ENCODE measurements at regions not wholly inside any gene's neighbourhood (a gene's known extent, or its start where the extent isn't known, plus 50 kb on each side); places are given as distances from the start of the nearest gene placed in this dataset.

GRCh38 chr3:153287017-153287416, 125.0 kb downstream of the RAP2B start:
- 100% methylated on average over 1 of the region's 3 CpGs for WGBS (ENCODE audit: insufficient coverage)
- peak overlapping the region in 2 of 7 donors; percentile 9 to 10 for H3K27ac Mint-ChIP-seq
- H3K79me2 ChIP-seq (ENCODE audit: insufficient read depth, low read length), result no peaks in the 10 kb centered on the region
- TF ChIP-seq, protein P1, sequence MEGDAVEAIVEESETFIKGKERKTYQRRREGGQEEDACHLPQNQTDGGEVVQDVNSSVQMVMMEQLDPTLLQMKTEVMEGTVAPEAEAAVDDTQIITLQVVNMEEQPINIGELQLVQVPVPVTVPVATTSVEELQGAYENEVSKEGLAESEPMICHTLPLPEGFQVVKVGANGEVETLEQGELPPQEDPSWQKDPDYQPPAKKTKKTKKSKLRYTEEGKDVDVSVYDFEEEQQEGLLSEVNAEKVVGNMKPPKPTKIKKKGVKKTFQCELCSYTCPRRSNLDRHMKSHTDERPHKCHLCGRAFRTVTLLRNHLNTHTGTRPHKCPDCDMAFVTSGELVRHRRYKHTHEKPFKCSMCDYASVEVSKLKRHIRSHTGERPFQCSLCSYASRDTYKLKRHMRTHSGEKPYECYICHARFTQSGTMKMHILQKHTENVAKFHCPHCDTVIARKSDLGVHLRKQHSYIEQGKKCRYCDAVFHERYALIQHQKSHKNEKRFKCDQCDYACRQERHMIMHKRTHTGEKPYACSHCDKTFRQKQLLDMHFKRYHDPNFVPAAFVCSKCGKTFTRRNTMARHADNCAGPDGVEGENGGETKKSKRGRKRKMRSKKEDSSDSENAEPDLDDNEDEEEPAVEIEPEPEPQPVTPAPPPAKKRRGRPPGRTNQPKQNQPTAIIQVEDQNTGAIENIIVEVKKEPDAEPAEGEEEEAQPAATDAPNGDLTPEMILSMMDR (IDR thresholded peaks at IDR 0.05), result no peak
- DNase-seq, result no peak
- H3K36me3 ChIP-seq (replicated peaks in 1 of 2; ENCODE audit: control insufficient read depth in 1 of 2, insufficient read depth in 2 of 2, low read length in 2 of 2), result no peaks in the 10 kb centered on the region
- no peak overlapping the region for H3K9ac ChIP-seq (ENCODE audit: insufficient read depth, low read length, poor library complexity, severe bottlenecking)
- intact Hi-C loops (cut with micrococcal nuclease), result loop anchor here (5.0 to 10.0 kb wide), 3 partner anchors 40 to 125 kb away; partner anchors contain the start of gene RAP2B (in 1 of the 2)
- no peaks in the 10 kb centered on the region for H3K27me3 ChIP-seq (ENCODE audit: control insufficient read depth in 2 of 2, insufficient read depth in 2 of 2, low read length in 2 of 2)
- no peaks in the 10 kb centered on the region for H3K9me3 ChIP-seq (replicated peaks in 1 of 2; ENCODE audit: control insufficient read depth in 1 of 2, insufficient read depth in 1 of 2, low read length in 2 of 2)
- H3K27ac ChIP-seq (ENCODE audit: low read depth in 1 of 2, low read length in 2 of 2), result no peak overlapping the region
- H3K9me3 Mint-ChIP-seq, result peaks cover 0 to 8% (median 2%) of the 10 kb centered on the region in 7 donors
- H3K4me1 Mint-ChIP-seq, result peaks cover 62% of the 10 kb centered on the region
- H3K4me2 ChIP-seq (replicated peaks; ENCODE audit: extremely low read depth, low read length, poor library complexity, severe bottlenecking), result no peak overlapping the region
- H3K36me3 Mint-ChIP-seq, result no peaks in the 10 kb centered on the region
- no peak overlapping the region for H3K4me3 Mint-ChIP-seq
- H3K4me1 ChIP-seq (ENCODE audit: control insufficient read depth in 1 of 2, insufficient read depth in 2 of 2, low read length in 2 of 2), result peaks cover 55 to 71% of the 10 kb centered on the region in 2 donors
- no peaks in the 10 kb centered on the region for H4K20me1 ChIP-seq (ENCODE audit: insufficient read depth, low read length)
- no peak overlapping the region for H3K4me3 ChIP-seq (replicated peaks in 1 of 3; ENCODE audit: low read depth in 2 of 3, low read length in 3 of 3)
- no peak overlapping the region for H2AFZ ChIP-seq (ENCODE audit: insufficient read depth, low read depth, low read length, poor library complexity, severe bottlenecking)
- H3K27me3 Mint-ChIP-seq (ENCODE audit: low read depth in 3 of 3), result peaks cover 0 to 5% (median 0%) of the 10 kb centered on the region in 3 donors

GRCh38 chr3:153289334-153289808, 127.3 kb downstream of the RAP2B start:
- H4K20me1 ChIP-seq (ENCODE audit: insufficient read depth, low read length), result no peaks in the 10 kb centered on the region
- Mint-ChIP-seq H3K27me3 (ENCODE audit: low read depth in 3 of 3) (peaks cover 0 to 3% (median 0%) of the 10 kb centered on the region in 3 donors), H3K4me1 (peaks cover 65% of the 10 kb centered on the region), H3K36me3 (no peaks in the 10 kb centered on the region), H3K27ac (peak overlapping the region; percentile 89 to 96 (median 93)), H3K4me3 (peak overlapping the region in 1 of 2 donors; percentile 37), H3K9me3 (peaks cover 0 to 8% (median 2%) of the 10 kb centered on the region in 7 donors)
- H3K9me3 ChIP-seq (replicated peaks in 1 of 2; ENCODE audit: control insufficient read depth in 1 of 2, insufficient read depth in 1 of 2, low read length in 2 of 2), result no peaks in the 10 kb centered on the region
- no peaks in the 10 kb centered on the region for H3K36me3 ChIP-seq (replicated peaks in 1 of 2; ENCODE audit: control insufficient read depth in 1 of 2, insufficient read depth in 2 of 2, low read length in 2 of 2)
- H3K4me2 ChIP-seq (replicated peaks; ENCODE audit: extremely low read depth, low read length, poor library complexity, severe bottlenecking), result peak overlapping the region; percentile 12
- TF ChIP-seq, protein P1 (IDR thresholded peaks at IDR 0.05), result no peak
- WGBS (ENCODE audit: insufficient coverage), result 30% methylated on average over 2 of the region's 3 CpGs
- H2AFZ ChIP-seq (ENCODE audit: insufficient read depth, low read depth, low read length, poor library complexity, severe bottlenecking), result no peak overlapping the region
- no peak overlapping the region for H3K4me3 ChIP-seq (replicated peaks in 1 of 3; ENCODE audit: low read depth in 2 of 3, low read length in 3 of 3)
- no peaks in the 10 kb centered on the region for H3K27me3 ChIP-seq (ENCODE audit: control insufficient read depth in 2 of 2, insufficient read depth in 2 of 2, low read length in 2 of 2)
- H3K9ac ChIP-seq (ENCODE audit: insufficient read depth, low read length, poor library complexity, severe bottlenecking), result no peak overlapping the region
- intact Hi-C loops (cut with micrococcal nuclease), result loop anchor here (2.0 to 10.0 kb wide), 4 partner anchors 42 to 127 kb away; partner anchors contain the start of gene RAP2B (in 1 of the 2)
- H3K4me1 ChIP-seq (ENCODE audit: control insufficient read depth in 1 of 2, insufficient read depth in 2 of 2, low read length in 2 of 2), result peaks cover 59 to 83% of the 10 kb centered on the region in 2 donors
- H3K79me2 ChIP-seq (ENCODE audit: insufficient read depth, low read length), result no peaks in the 10 kb centered on the region
- peak; percentile 77 to 90 (median 89) for DNase-seq
- peak overlapping the region; percentile 17 to 87 for H3K27ac ChIP-seq (ENCODE audit: low read depth in 1 of 2, low read length in 2 of 2)

Data from CD14-positive monocyte (primary cell).